ENCODE measurements at regions not wholly inside any gene's neighbourhood (a gene's known extent, or its start where the extent isn't known, plus 50 kb on each side); places are given as distances from the start of the nearest gene placed in this dataset.

GRCh38 chr11:15745266-15745665 lies 611.1 kb downstream of the SOX6 start:
- TF ChIP-seq GATA2 (IDR thresholded peaks at IDR 0.05; ENCODE audit: low read depth, low read length), result no peak
- TF ChIP-seq GATA3 (IDR thresholded peaks at IDR 0.05; ENCODE audit: low read depth, low read length), result no peak

Data from SH-SY5Y (cell line).